Memory B cell (primary cell): ENCODE measurements at regions not wholly inside any gene's neighbourhood (a gene's known extent, or its start where the extent isn't known, plus 50 kb on each side); places are given as distances from the start of the nearest gene placed in this dataset.

Experiments used
- ATAC-seq: fragments of 150-1000 bp; cut with Tn5 transposase; 2 replicates; pipeline ENCODE4 v1.10.0; 2021; ENCODE audit warnings: low read depth, mild to moderate bottlenecking, moderate library complexity
- DNase-seq, 2 donors: peaks; one replicate each; pipeline ENCODE4 v3.0.0; 2022; ENCODE audit warnings: low spot score in 2 of 2
- H3K27ac Mint-ChIP-seq: one replicate; pipeline ENCODE4 v1.8.0; 2022; ENCODE audit warnings: mild to moderate bottlenecking, moderate library complexity, mixed read lengths
- H3K27me3 Mint-ChIP-seq: one replicate; pipeline ENCODE4 v1.8.0; 2022; ENCODE audit warnings: mixed read lengths
- H3K36me3 Mint-ChIP-seq: one replicate; pipeline ENCODE4 v1.8.0; 2022; ENCODE audit warnings: mild to moderate bottlenecking, mixed read lengths
- H3K4me1 Mint-ChIP-seq: one replicate; pipeline ENCODE4 v1.8.0; 2022; ENCODE audit warnings: mixed read lengths
- H3K4me3 Mint-ChIP-seq: one replicate; pipeline ENCODE4 v1.8.0; 2022; ENCODE audit warnings: mild to moderate bottlenecking, moderate library complexity, mixed read lengths
- H3K9me3 Mint-ChIP-seq: one replicate; pipeline ENCODE4 v1.8.0; 2022; ENCODE audit warnings: mixed read lengths

GRCh38 chr12:126905752-126906151 is 1361.2 kb upstream of the TMEM132C start:
- Mint-ChIP-seq H3K4me3 (no peak overlapping the region), H3K36me3 (no peaks in the 10 kb centered on the region), H3K4me1 (no peaks in the 10 kb centered on the region), H3K27me3 (peaks cover 10% of the 10 kb centered on the region), H3K27ac (no peak overlapping the region), H3K9me3 (peaks cover 6% of the 10 kb centered on the region)
- DNase-seq, result no peak
- ATAC-seq, result no peak

- no peak for DNase-seq
- H3K4me3 Mint-ChIP-seq, result no peak overlapping the region
- H3K27me3 Mint-ChIP-seq, result peaks cover 10% of the 10 kb centered on the region
- no peaks in the 10 kb centered on the region for H3K36me3 Mint-ChIP-seq
- no peak overlapping the region for H3K27ac Mint-ChIP-seq
- H3K4me1 Mint-ChIP-seq, result no peaks in the 10 kb centered on the region
- no peak for ATAC-seq
- H3K9me3 Mint-ChIP-seq, result peaks cover 3% of the 10 kb centered on the region
Observed at GRCh38 chr12:126907900-126908764, 1358.8 kb upstream of the TMEM132C start.

- H3K9me3 Mint-ChIP-seq, result peaks cover 3% of the 10 kb centered on the region
- DNase-seq, result no peak
- H3K27ac Mint-ChIP-seq, result no peak overlapping the region
- no peaks in the 10 kb centered on the region for H3K4me1 Mint-ChIP-seq
- no peaks in the 10 kb centered on the region for H3K36me3 Mint-ChIP-seq
- ATAC-seq, result no peak
- no peak overlapping the region for H3K4me3 Mint-ChIP-seq
- peaks cover 10% of the 10 kb centered on the region for H3K27me3 Mint-ChIP-seq
Observed at GRCh38 chr12:126908765-126909142, 1358.2 kb upstream of the TMEM132C start.

GRCh38 chr12:126910570-126910969 is 1356.4 kb upstream of the TMEM132C start:
- no peaks in the 10 kb centered on the region for H3K36me3 Mint-ChIP-seq
- DNase-seq (no peak), ATAC-seq (no peak)
- no peak overlapping the region for H3K27ac Mint-ChIP-seq
- no peak overlapping the region for H3K4me3 Mint-ChIP-seq
- H3K4me1 Mint-ChIP-seq, result no peaks in the 10 kb centered on the region
- peaks cover 6% of the 10 kb centered on the region for H3K9me3 Mint-ChIP-seq
- H3K27me3 Mint-ChIP-seq, result peaks cover 11% of the 10 kb centered on the region

- Mint-ChIP-seq H3K9me3 (peaks cover 5% of the 10 kb centered on the region), H3K36me3 (no peaks in the 10 kb centered on the region), H3K27ac (no peak overlapping the region), H3K4me1 (no peaks in the 10 kb centered on the region), H3K27me3 (peaks cover 6% of the 10 kb centered on the region), H3K4me3 (no peak overlapping the region)
- no peak for ATAC-seq
- no peak for DNase-seq
Observed at GRCh38 chr12:126912111-126912510, 1354.9 kb upstream of the TMEM132C start.

- no peak for DNase-seq
- Mint-ChIP-seq H3K9me3 (peaks cover 9% of the 10 kb centered on the region), H3K27ac (no peak overlapping the region), H3K4me1 (no peaks in the 10 kb centered on the region), H3K27me3 (peaks cover 1% of the 10 kb centered on the region), H3K4me3 (no peak overlapping the region), H3K36me3 (no peaks in the 10 kb centered on the region)
- ATAC-seq, result no peak
Observed at GRCh38 chr12:126914170-126914793, 1352.7 kb upstream of the TMEM132C start.

GRCh38 chr12:126915309-126915708 is 1351.7 kb upstream of the TMEM132C start:
- Mint-ChIP-seq H3K27ac (no peak overlapping the region), H3K4me3 (no peak overlapping the region), H3K27me3 (peaks cover 1% of the 10 kb centered on the region), H3K4me1 (no peaks in the 10 kb centered on the region), H3K36me3 (no peaks in the 10 kb centered on the region), H3K9me3 (peaks cover 9% of the 10 kb centered on the region)
- no peak for DNase-seq
- ATAC-seq, result no peak

GRCh38 chr12:126926023-126926594 is 1340.9 kb upstream of the TMEM132C start:
- no peak overlapping the region for H3K4me3 Mint-ChIP-seq
- H3K36me3 Mint-ChIP-seq, result no peaks in the 10 kb centered on the region
- H3K27ac Mint-ChIP-seq, result no peak overlapping the region
- no peak for ATAC-seq
- H3K9me3 Mint-ChIP-seq, result no peaks in the 10 kb centered on the region
- DNase-seq, result no peak
- H3K4me1 Mint-ChIP-seq, result no peaks in the 10 kb centered on the region
- H3K27me3 Mint-ChIP-seq, result no peaks in the 10 kb centered on the region

- H3K27me3 Mint-ChIP-seq, result no peaks in the 10 kb centered on the region
- no peaks in the 10 kb centered on the region for H3K36me3 Mint-ChIP-seq
- ATAC-seq (no peak), DNase-seq (no peak)
- H3K27ac Mint-ChIP-seq, result no peak overlapping the region
- no peak overlapping the region for H3K4me3 Mint-ChIP-seq
- no peaks in the 10 kb centered on the region for H3K4me1 Mint-ChIP-seq
- no peaks in the 10 kb centered on the region for H3K9me3 Mint-ChIP-seq
Observed at GRCh38 chr12:126930234-126930633, 1336.7 kb upstream of the TMEM132C start.

GRCh38 chr12:126932156-126932555 is 1334.8 kb upstream of the TMEM132C start:
- no peak overlapping the region for H3K27ac Mint-ChIP-seq

GRCh38 chr12:126935435-126935834 is 1331.5 kb upstream of the TMEM132C start:
- Mint-ChIP-seq H3K4me1 (peaks cover 2% of the 10 kb centered on the region), H3K9me3 (peaks cover 3% of the 10 kb centered on the region), H3K27me3 (no peaks in the 10 kb centered on the region), H3K4me3 (no peak overlapping the region), H3K36me3 (no peaks in the 10 kb centered on the region), H3K27ac (no peak overlapping the region)
- ATAC-seq (no peak), DNase-seq (no peak)

More at GRCh38 chr12:126932156-126932555, 1334.8 kb upstream of the TMEM132C start:
- Mint-ChIP-seq H3K4me1 (peaks cover 2% of the 10 kb centered on the region), H3K4me3 (no peak overlapping the region), H3K36me3 (no peaks in the 10 kb centered on the region), H3K9me3 (no peaks in the 10 kb centered on the region), H3K27me3 (no peaks in the 10 kb centered on the region)
- ATAC-seq (no peak), DNase-seq (no peak)

- no peaks in the 10 kb centered on the region for H3K27me3 Mint-ChIP-seq
Observed at GRCh38 chr12:126936181-126936851, 1330.7 kb upstream of the TMEM132C start.

GRCh38 chr12:126937431-126937830 is 1329.5 kb upstream of the TMEM132C start:
- Mint-ChIP-seq H3K9me3 (peaks cover 6% of the 10 kb centered on the region), H3K36me3 (no peaks in the 10 kb centered on the region), H3K27me3 (no peaks in the 10 kb centered on the region), H3K27ac (no peak overlapping the region), H3K4me1 (peaks cover 2% of the 10 kb centered on the region), H3K4me3 (no peak overlapping the region)
- no peak for ATAC-seq
- no peak for DNase-seq

More at GRCh38 chr12:126936181-126936851, 1330.7 kb upstream of the TMEM132C start:
- H3K36me3 Mint-ChIP-seq, result no peaks in the 10 kb centered on the region
- no peak for DNase-seq
- no peak for ATAC-seq
- no peak overlapping the region for H3K27ac Mint-ChIP-seq
- no peak overlapping the region for H3K4me3 Mint-ChIP-seq
- H3K4me1 Mint-ChIP-seq, result peaks cover 2% of the 10 kb centered on the region
- H3K9me3 Mint-ChIP-seq, result peaks cover 6% of the 10 kb centered on the region

- no peaks in the 10 kb centered on the region for H3K4me1 Mint-ChIP-seq
- ATAC-seq, result no peak
- H3K4me3 Mint-ChIP-seq, result no peak overlapping the region
- H3K27ac Mint-ChIP-seq, result no peak overlapping the region
- H3K36me3 Mint-ChIP-seq, result no peaks in the 10 kb centered on the region
- no peak for DNase-seq
- no peaks in the 10 kb centered on the region for H3K27me3 Mint-ChIP-seq
- H3K9me3 Mint-ChIP-seq, result peaks cover 6% of the 10 kb centered on the region
Observed at GRCh38 chr12:126944684-126945083, 1322.3 kb upstream of the TMEM132C start.
